ENCODE measurements at regions not wholly inside any gene's neighbourhood (a gene's known extent, or its start where the extent isn't known, plus 50 kb on each side); places are given as distances from the start of the nearest gene placed in this dataset.

- TF ChIP-seq CTCF (IDR thresholded peaks at IDR 0.05; ENCODE audit: control extremely low read depth in 1 of 3, insufficient read depth in 1 of 3, low read depth in 1 of 3, low read length in 3 of 3), result no peak
- TF ChIP-seq TAF1 (IDR thresholded peaks at IDR 0.05; ENCODE audit: low read depth, low read length), result no peak
- no peak for TF ChIP-seq MAX (IDR thresholded peaks at IDR 0.05)
- TF ChIP-seq POLR2A (IDR thresholded peaks at IDR 0.05; ENCODE audit: control extremely low read depth in 1 of 2, low read depth in 2 of 2, low read length in 2 of 2), result no peak
- TF ChIP-seq MAFK (IDR thresholded peaks at IDR 0.05; ENCODE audit: low read depth, low read length), result no peak
- no peak for TF ChIP-seq RFX5 (IDR thresholded peaks at IDR 0.05; ENCODE audit: borderline replicate concordance, low read depth, low read length)
- TF ChIP-seq CREB1 (IDR thresholded peaks at IDR 0.05), result no peak
- no peak for TF ChIP-seq CEBPB (IDR thresholded peaks at IDR 0.05; ENCODE audit: low read depth, low read length)
Measured at GRCh38 chr17:73976676-73977521, 226.6 kb upstream of the RPL38 start.
